Hematopoietic multipotent progenitor cell treated with erythropoietin and hydrocortisone succinate and interleukin-3 and kit ligand, for 15 days (in vitro differentiated cells): ENCODE measurements at regions not wholly inside any gene's neighbourhood (a gene's known extent, or its start where the extent isn't known, plus 50 kb on each side); places are given as distances from the start of the nearest gene placed in this dataset.

Experiments used
- DNase-seq: peaks from one replicate; pipeline ENCODE4 v3.0.0-alpha.2; 2015; ENCODE audit warnings: low spot score

DNA sequence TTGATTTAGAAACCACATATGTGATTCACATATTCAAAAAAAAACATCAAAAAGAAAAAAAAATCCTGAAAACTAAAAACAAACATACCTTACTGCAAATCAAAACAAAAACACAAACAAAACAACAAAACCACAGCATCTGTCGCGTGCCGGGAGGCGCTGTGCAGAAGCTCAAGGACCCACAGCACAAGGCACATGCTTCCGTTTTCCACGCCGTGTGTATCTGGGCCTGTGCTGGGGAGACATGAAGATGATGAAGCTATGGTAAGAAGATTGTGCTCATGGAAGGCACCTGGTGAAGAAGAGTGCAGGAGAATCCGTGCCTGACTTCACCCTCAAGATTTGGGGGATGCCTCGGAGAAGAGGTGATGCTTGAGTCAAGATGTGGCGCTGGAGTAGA is 788.9 kb upstream of the ARRDC4 start:
- DNase-seq, result no peak

DNA sequence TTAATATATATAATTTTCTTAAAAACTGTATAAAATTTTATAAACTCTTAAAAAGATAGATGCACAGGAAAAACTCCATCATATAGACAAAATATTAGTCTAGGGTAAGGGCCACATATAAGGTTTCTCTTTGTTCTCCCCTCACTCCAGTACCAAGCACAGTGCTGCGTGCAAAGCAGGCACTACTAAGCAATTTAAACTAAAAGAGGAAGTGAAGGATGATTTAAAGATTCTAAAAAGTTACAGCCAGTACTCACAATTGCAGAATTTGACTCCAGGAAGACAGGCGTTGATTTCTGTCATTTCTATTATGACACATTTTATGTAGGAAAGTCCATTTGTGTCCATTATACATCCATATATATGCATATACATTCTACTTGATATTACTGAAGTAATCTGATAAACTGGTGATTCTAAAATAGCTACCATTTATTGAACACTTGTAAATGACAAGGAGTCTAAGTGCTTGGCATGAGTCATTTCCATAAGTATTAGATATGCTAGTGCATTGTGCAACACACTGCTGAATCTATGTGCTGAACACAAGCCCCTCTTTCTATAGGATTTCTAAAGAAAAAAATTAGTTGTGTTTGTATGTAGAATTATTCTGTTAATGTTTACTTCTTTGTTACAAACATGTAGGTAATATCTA is 785.5 kb upstream of the ARRDC4 start:
- no peak for DNase-seq

DNA sequence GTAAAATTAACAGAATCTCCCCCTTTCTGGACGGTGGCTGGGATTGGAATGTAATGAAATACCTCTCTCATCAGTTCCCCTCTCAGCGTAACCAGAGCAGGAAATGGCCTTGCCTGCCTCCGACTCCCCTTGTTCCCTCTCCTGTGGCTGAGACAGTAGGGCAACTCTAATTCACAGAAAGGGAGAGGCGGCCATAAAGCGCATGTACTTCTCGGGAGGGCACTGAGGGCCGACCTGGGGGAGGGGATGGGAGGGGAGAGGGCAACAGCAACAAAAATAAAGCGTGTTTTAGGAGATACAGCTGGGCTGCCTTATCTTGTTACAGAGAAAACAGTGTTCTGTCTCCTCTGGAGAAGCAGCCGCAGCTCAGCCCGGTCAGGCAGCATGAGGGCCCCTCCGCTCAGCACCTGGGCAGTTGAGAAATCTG is 783.3 kb upstream of the ARRDC4 start:
- no peak for DNase-seq

DNA sequence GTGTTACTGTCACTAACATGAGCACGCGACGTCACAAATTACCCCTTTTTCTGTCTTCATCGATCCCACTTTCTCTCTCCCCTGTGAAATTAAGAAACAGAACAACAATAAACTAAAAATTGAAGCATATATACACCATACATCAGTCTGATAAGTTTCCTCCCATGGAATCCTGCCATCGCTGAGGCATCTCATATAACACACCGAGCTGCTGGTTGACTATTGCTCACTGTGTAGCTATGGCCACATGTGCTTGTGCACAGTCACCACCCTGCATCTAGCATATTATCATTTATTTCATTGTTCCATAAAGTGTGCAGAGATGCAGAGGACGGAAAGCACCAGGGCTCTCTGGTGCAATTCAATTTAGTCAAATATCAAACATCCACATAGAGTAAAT is 777.9 kb upstream of the ARRDC4 start:
- DNase-seq, result no peak

DNA sequence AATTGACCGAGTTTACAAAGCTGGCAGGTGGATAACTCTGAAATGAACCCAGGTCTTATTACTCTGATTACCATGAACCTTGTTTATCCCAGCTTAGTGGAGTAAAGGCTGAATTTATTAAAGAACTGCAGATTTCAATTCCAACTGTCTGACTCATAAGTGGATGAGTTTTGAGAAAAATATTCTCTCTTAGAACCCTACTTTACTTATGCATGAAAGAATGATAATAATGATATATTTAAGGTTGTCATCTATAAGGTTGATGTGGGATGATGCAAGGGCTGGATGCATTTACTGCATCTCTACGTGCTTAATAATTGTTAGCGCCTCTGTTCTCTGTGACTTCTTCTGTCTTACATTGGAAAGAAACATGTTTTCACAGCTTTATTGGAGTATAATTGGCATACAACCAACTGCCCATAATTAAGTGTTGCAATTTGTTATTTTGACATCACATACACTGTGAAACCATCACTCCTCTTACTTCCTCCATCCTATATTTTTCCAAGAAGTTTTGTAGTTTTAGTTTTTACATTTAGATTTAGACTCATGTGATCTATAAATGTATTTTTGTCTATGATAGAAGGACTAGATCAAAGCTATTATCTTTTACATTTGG is 771.2 kb upstream of the ARRDC4 start:
- no peak for DNase-seq

DNA sequence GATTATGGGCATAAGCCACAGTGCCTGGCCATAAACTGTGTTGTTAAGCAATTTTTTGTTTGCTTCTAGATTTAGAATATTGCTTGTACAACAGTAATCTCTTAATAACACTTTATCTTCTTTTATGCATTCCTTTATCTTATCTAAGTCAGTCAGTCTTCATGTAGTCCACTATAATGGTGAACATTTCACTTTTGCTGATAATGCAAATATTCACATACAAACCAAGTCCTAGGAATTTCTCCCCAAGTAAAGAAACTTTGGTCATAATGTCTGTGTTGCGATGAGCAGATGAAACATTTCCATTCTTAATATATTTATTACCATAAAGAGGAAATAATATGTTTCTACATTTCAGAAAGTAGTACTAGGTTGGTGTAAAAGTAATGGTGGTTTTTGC is 765.8 kb upstream of the ARRDC4 start:
- no peak for DNase-seq

DNA sequence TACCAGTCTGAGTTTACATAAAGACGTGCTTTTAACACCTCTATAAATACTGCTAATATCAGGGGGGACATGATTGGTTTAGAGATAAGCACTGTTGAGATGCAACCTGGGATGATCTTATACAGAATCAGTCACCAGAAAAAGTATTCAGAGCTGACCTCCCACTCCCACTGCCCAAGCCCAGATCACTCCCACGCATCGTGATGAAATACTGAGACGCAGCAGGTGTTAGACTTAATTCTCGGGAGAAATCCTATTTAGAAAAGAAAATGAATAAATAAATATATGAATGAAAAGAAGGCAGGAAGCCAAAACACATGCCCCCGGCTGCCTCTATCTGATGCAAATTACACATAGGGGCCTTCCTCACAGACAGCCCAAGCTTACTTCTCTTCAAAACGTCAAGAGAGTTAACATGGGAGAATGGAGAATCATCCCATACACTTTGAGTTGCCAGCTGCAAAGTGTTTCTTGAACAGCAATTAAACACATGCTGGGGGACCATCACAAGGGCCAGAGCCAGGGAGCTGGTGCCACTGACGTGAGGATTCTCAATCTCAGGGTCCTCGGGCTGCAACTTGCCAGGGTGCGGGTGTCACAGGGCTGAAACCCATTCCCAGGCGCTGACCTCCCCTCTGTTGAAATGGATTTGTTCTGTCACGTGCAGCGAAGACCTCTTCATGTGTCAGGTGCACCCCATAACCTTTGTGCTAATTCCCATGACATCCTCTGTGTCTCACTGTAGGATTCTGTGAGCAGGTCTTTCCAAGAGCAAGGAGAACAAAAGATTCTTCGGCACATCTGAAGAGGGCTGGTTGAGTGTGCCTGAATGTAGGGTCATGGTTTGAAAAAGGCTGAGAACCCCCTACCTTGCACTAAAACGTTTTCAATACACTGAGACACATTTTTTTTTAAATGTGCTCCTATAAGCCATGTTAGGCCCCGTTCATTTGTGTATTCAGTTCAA is 764.2 kb upstream of the ARRDC4 start:
- DNase-seq, result no peak

DNA sequence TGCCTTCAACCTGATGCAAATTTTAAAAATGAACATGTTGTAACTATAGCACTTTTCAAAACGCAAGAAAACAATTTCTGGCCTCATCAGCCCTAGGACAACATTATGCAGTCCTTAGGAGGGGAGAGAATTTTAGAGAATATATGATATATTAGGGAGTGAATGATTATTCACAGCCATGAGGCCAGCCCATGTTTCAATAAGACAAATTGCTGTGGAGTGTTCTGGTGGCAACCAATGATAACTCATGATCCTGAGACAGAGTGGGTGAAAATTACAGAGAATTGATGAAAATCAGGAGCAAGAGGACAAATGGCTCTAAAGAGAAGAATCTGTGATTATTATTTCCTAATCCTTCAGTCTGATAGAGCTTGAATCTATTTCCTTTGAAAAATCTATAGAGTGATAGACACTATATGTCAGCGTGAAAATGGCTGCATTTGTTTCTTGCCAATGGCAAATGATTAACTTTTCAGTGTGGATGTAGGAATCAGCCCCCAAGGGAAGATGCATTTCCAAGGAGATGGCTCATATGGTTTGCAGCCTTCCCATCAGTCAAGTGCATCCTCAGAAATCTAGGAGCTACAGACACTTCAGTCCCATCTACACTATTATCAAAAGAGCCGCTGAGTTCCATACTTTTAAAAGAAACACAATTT is 761.0 kb upstream of the ARRDC4 start:
- no peak for DNase-seq

DNA sequence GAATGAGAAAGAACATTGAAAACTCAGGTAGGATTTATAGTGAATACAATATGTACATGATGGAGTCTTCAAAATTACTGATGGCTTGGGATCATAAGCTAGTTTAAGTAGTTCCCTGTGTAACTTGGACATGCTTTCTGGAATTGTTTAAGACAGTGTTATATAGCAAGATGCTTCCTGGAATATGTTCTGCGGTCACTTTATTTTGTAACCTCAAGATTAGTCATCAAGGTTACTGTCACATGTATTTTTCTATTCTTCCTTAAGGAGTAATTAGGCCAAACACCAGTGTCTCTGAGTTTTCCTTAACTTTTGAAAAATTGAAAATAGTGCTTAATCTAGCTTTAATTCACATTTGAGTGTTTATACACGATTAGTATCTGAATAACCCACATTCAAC is 760.3 kb upstream of the ARRDC4 start:
- no peak for DNase-seq

DNA sequence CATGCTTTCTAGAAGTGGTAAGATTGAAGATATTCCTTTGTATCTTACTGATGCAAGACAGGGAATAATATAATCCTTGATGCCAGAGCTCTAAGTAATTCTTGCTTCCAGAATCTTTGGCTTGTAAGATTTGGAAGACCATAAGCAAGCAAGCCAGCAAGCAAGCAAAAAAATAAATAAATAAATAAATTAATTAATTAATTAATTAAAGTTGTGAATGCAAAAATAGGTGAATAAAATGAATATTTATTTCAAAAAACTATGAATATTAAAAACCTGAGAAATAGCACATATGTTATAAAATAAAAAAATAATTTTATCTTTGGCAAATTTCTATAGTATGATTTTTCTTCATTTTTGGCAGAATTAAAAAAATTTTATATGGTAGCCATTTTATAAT is 750.2 kb upstream of the ARRDC4 start:
- DNase-seq, result no peak

DNA sequence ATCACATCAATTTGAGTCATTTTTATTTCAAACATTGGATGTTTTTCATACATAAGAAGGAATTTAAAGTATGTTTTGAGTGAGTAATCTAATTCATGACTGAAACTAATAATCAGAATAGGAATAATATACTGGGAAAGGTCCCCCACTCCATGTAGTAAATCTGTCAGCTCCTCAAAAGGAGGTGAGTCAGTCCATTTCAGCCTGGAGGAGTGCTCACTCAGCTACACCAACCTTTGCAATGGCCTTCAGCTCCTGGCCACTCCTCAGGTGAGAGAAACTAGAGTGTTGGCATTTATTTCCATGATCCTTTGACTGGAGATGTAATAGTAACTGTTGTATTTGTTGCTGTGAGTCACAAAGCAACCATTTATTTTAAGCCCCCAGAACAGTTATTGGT is 744.9 kb upstream of the ARRDC4 start:
- DNase-seq, result no peak

DNA sequence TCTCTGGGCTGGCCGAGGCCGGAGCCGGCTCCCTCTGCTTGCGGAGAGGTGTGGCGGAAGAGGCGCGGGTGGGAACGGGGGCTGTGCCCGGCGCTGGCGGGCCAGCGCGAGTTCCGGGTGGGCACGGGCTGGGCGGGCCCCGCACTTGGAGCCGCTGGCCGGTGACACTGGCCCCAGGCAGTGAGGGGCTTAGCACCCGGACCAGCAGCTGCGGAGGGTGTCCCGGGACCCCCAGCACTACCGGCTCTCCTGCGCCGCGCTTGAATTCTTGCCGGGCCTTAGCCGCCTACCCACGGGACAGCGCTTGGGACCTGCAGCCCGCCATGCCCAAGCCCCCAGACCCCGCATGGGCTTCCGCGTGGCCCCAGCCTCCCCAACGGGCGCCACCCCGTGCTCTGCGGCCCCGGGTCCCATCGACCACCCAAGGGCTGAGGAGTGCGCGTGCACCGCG is 736.3 kb upstream of the ARRDC4 start:
- DNase-seq, result no peak

DNA sequence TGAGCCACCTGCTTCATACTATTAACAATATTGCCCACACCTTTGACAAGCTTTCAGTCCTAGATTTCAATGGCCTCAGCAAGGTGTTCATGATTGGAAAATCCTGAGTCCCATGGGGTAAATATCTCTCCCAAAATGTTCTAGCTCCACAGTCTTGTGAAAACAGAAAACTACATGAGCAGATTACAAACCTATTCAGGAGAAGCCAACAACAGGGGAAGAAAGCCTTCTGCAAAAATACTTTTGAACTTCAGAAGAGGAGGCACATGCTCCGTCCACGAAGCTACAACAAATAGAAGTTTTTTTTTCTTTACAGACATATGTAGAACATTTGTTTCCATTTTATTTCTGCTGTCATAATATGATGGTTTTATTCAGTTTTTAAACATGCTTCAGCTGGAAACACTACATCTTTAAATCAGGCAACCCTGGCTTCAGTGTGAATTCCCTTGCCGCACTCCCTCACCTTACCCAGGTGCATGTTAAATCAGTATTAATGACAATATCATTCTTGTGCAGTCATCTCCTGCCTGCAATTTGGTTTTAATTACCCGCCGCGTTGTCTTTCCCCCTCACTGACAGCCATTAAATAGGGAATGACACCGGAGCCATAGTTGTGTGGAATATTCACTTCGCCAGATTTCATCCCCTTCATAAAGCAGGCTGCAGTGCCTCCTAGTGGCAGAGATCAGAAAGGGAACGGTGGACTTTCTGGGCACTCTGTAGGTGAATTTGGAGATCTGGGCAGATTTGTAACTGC is 725.5 kb upstream of the ARRDC4 start:
- no peak for DNase-seq

DNA sequence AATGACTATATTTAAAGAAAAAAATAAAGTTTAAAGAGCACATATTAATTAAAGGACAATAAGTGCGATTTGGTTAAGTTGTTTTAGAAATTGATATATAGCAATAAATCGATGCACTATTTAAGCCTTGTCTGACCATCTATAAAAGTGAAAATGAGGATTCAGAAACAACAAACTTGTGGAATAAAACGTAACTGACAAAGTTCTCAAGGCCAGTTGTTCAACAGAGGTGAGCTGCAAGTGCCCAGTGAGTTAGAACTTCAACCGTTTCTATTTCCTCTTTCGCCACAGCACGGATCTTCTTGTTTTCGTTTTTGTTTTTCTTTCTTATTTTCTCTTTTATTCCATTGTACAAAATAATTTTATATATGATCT is 724.9 kb upstream of the ARRDC4 start:
- DNase-seq, result no peak

DNA sequence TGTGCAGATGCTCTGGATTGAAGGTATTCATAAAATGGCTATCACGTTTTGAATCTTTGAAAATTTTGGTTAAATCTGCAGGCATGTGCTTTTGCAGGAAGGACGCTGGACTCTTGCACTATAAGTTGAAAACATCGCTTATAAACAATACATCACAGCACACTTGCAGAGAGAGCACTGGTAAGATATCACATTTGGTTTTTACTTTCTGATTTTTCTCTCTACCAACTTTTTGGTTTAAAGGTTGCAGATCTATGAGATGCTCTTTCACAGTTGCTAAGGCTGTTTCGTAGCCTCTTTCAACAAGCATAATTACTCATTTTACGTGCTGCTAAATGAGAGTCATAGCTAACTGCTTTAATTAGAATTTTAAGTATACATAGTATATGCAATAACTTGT is 724.4 kb upstream of the ARRDC4 start:
- DNase-seq, result no peak

DNA sequence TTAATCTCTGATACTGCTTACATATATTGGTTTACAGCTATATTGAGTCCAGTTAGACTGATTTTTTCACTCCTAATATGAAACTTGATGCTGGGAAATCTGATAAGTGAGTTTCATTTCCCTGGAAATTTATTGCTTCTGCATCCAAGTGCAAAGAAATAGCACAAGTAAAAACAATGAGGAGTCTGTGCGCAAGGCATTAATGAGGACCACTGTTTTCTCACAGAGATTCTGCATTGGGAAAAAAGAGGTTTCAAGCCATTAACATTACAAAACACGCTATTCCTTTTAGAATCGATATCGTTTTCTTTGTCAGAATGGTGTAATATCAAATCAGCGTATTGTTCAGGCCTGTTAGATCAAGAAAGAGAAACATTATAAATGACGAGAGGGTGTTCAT is 723.3 kb upstream of the ARRDC4 start:
- no peak for DNase-seq

DNA sequence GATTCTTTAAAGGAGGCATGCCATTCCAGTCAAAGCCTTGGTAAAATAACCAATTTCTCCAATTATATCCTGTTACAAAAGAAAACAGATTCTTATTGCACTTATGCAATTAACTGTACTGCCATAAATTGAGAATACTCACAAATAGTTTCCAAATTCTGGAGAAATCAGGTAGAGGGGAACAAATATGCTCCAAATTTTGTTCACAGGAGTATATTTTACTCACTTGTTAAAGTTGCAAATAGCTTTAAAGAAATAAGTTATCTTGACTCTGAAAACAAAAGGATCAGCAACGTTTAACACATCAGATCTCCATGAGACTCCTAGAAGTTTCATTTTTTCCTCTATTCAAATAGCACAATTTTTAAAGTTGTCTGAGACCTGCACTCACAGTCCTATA is 712.1 kb upstream of the ARRDC4 start:
- DNase-seq, result no peak

DNA sequence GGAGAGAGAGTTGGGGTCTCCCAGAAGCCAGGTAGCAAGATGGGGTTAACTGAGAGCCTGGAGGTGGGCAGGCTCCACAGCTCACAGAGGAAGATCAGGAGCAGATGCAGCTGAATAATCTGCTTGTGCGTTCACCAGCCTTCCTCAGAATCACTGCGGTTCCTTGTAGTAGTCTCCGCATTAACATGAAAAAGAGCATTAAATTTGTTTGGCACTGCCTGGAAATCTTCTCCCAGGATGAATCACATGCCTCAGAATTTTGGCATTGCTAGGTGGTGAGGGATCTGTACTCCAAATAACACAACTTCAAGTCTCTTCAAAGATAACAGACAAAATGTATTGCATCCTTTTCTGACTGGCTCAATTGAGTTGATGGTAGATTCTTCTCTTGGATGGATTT is 700.6 kb upstream of the ARRDC4 start:
- DNase-seq, result no peak

DNA sequence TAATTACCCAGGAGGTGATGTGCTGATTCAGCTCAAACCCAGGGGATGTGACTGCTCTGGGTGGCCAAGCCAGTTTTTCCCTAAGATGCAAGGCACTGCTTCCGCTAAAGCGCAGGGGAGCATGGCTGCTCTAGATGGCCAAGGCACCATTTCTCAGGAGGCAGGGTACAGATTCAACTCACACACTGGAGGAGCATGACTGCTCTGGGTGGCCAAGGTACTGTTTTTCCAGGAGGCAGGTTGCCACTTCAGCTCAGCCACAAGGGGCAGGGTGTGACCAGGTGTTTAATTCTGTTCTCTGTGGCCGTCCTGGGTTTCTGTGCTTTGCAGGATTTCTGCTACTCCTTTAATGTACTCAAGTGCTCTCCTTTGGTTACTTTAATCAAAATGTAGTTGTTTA is 659.3 kb upstream of the ARRDC4 start:
- no peak for DNase-seq

DNA sequence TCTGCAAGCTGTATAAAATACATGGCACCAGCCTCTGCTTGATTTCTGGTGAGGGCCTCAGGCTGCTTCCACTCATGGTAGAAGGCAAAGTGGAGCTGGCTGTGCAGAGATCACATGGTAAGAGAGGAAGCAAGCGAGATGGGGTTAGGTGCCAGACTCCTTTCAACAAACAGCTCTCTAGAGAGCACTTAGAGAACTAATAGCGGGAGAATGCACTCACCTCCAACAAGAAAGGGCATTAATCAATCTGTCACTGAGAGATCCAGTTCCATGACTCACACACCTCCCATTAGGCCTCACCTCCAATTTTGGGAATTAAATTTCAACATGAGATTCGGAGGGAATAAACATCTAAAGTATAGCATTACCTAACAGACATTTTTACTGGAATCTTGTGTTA is 644.1 kb upstream of the ARRDC4 start:
- DNase-seq, result no peak

DNA sequence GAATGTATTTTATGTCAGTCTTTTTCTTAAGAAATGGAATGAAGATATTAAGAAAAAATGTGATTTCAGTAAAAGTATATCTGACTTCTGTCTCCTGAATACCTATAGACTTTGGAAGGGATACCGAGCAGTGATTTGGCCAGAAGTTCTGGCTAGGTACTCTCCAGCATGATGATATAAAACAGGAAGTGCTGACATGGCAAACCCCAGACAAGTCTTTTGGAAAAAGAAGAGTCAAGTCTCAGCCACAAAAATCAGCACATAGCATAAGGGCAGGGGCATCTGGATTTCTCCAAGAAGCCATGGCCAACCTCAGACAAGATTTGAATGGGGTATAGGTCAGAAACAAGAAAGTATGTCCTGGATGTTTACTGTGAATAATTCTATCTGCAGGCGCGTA is 643.3 kb upstream of the ARRDC4 start:
- DNase-seq, result no peak

DNA sequence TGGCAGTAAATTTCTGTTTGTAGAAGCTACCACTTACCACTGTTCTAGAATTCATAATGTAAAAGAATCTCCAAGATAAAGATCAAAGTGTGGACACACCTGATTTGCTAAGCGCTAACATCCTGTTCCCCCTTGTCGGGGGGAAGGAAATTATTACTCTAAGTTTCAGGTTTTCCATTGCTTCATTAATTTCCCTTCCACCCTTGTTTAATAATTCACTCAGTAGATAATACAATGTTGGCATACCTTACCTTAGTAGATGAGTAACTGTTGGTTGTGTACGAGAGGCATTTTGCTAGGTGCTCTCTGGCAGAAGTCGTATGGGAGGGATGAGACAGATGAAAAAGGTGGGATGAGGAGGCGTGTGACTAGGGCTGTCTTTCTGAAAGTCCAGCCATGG is 641.2 kb upstream of the ARRDC4 start:
- DNase-seq, result no peak
